IMR-90 (cell line): ENCODE measurements at regions not wholly inside any gene's neighbourhood (a gene's known extent, or its start where the extent isn't known, plus 50 kb on each side); places are given as distances from the start of the nearest gene placed in this dataset.
A peak's percentile ranks its signal among the peaks of the same experiment; 100 is the strongest.

Source experiments
- BHLHE40 ChIP-seq: fragments of 150-350 bp; IDR thresholded peaks from 2 replicates; pipeline ENCODE4 v1.6.1; 2016; ENCODE audit warnings: mild to moderate bottlenecking, low read depth, low read length
- CTCF ChIP-seq: conservative IDR thresholded peaks from 2 replicates; pipeline ENCODE4 v1.5.1; 2012; ENCODE audit warnings: mild to moderate bottlenecking, low read depth, low read length, improper control_type of control experiment
- MXI1 ChIP-seq: IDR thresholded peaks from 2 replicates; pipeline ENCODE4 v1.6.1; 2012; ENCODE audit warnings: low read depth, mild to moderate bottlenecking, low read length, moderate library complexity, borderline replicate concordance
- POLR2A ChIP-seq: IDR thresholded peaks from 2 replicates; pipeline ENCODE4 v1.6.1; 2012; ENCODE audit warnings: mild to moderate bottlenecking, low read depth, low read length
- RAD21 ChIP-seq: IDR thresholded peaks from 2 replicates; pipeline ENCODE4 v1.6.1; 2012; ENCODE audit warnings: low read length, improper control_type of control experiment
- RCOR1 ChIP-seq: IDR thresholded peaks from 2 replicates; pipeline ENCODE4 v1.6.1; 2012; ENCODE audit warnings: mild to moderate bottlenecking, low read length, improper control_type of control experiment; ENCODE audit not compliant: insufficient replicate concordance
- RFX5 ChIP-seq: IDR thresholded peaks from 2 replicates; pipeline ENCODE4 v1.8.0; 2012; ENCODE audit warnings: low read depth, mild to moderate bottlenecking, low read length, moderate library complexity
- SMC3 ChIP-seq: fragments of 150-350 bp; IDR thresholded peaks from 2 replicates; pipeline ENCODE4 v1.6.1; 2016; ENCODE audit warnings: low read depth, mild to moderate bottlenecking, antibody characterized with exemption, low read length, moderate library complexity

GRCh38 chr2:120436885-120437603 is 91.1 kb downstream of the INHBB start:
- TF ChIP-seq CTCF (peak; percentile 44), RCOR1 (no peak), POLR2A (no peak), SMC3 (no peak), BHLHE40 (no peak), RFX5 (no peak), RAD21 (peak; percentile 44; the same call in 1 of the 2 replicates), MXI1 (no peak)
